ENCODE measurements at regions not wholly inside any gene's neighbourhood (a gene's known extent, or its start where the extent isn't known, plus 50 kb on each side); places are given as distances from the start of the nearest gene placed in this dataset.

- TF ChIP-seq CTCF (IDR thresholded peaks at IDR 0.05) (no peak), POLR2AphosphoS5 (IDR thresholded peaks at IDR 0.05) (no peak)
Observed at GRCh38 chr1:229945795-229946194, 121.2 kb upstream of the GALNT2 start.
